Gastrocnemius medialis (tissue), 4 donors: ENCODE measurements at regions not wholly inside any gene's neighbourhood (a gene's known extent, or its start where the extent isn't known, plus 50 kb on each side); places are given as distances from the start of the nearest gene placed in this dataset.

Source experiments
- ATAC-seq, 2 donors: fragments of 150-250 bp; one replicate each; pipeline ENCODE4 v1.9.1; 2016
- DNase-seq, 2 donors: peaks; one replicate each; pipeline ENCODE4 v3.0.0-alpha.2; 2019
- H3K27ac ChIP-seq, 4 donors: fragments of 200-600 bp; sonication (generic); 1 replicate in 1 of 4; 2 replicates in 3 of 4; pipeline ENCODE4 v1.5.1; 2016 to 2018; ENCODE audit warnings: mild to moderate bottlenecking in 2 of 4, moderate library complexity in 1 of 4
- H3K27me3 ChIP-seq, 3 donors: fragments of 200-600 bp; sonication (generic) in 2 of 3; 1 replicate in 1 of 3; 2 replicates in 2 of 3; pipeline versions ENCODE4 v1.5.1 to v1.6.0; 2016 to 2019; ENCODE audit warnings: mild to moderate bottlenecking in 1 of 3, moderate library complexity in 1 of 3
- H3K36me3 ChIP-seq, 2 donors: fragments of 200-600 bp; sonication (generic) in 1 of 2; one replicate each; pipeline ENCODE4 v1.5.1; 2017 to 2018
- H3K4me1 ChIP-seq, 2 donors: fragments of 200-600 bp; sonication (generic) in 1 of 2; one replicate each; pipeline ENCODE4 v1.5.1; 2016 to 2017; ENCODE audit warnings: mild to moderate bottlenecking in 2 of 2
- H3K4me3 ChIP-seq, 4 donors: fragments of 200-600 bp; sonication (generic) in 3 of 4; 1 replicate in 1 of 4; 2 replicates in 3 of 4; pipeline ENCODE4 v1.5.1; 2016 to 2019; ENCODE audit warnings: mild to moderate bottlenecking in 2 of 4
- H3K9me3 ChIP-seq, 3 donors: fragments of 200-600 bp; sonication (generic) in 2 of 3; 1 replicate in 1 of 3; 2 replicates in 2 of 3; pipeline ENCODE4 v1.5.1; 2016 to 2019
- CTCF ChIP-seq, 5 experiments: fragments of 450-650 bp in 3 of 5; fragments of 200-600 bp in 2 of 5; sonication (generic) in 2 of 5; IDR thresholded peaks in 4 of 5; conservative IDR thresholded peaks in 1 of 5; 1 replicate in 4 of 5; 2 replicates in 1 of 5; pipeline ENCODE4 v1.5.1; 2016 to 2019; ENCODE audit warnings: antibody characterized with exemption in 5 of 5, mild to moderate bottlenecking in 3 of 5, moderate library complexity in 3 of 5
- POLR2A ChIP-seq, 2 donors: fragments of 450-650 bp; IDR thresholded peaks; one replicate each; pipeline ENCODE4 v1.6.1; 2017; ENCODE audit warnings: antibody characterized with exemption in 2 of 2, mild to moderate bottlenecking in 2 of 2, moderate library complexity in 2 of 2
- in situ Hi-C, 4 donors: fragments of 200-750 bp; cut with MboI; loops; one replicate each; pipeline versions ENCODE4 v1.15.0 to v1.8.0; 2017; ENCODE audit warnings: low sequenced_read_pairs in 4 of 4
- intact Hi-C: fragments of 100-400 bp; cut with DNase I; formaldehyde crosslinking; loops from one replicate; pipeline ENCODE4 v1.15.1; 2023; ENCODE audit warnings: low total_unique reads

DNA sequence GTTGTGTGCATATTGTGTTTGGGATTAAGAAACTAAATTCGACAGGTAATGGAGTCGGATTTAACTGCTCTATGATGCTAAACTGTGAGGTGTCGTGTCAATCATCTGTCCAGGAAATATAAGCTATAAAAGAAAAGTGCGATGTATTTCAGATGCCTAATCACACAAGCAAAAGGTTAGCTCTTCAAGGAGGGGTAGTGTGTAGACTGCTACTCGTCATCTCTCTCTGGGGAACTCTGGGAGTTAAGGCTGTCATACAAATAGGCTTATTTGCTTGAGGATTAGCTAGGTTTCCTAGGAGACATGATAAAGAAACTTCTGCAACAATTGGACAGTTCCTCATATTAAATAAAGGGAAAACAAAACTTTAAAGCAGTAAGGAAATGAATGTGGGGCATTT, 462.1 kb downstream of the OLFM4 start:
- DNase-seq = no peak
- ATAC-seq = no peak
- no peaks in the 10 kb centered on the region for H3K4me1 ChIP-seq
- intact Hi-C loops (no loop called here), in situ Hi-C loops (no loop called here)
- no peak overlapping the region for H3K4me3 ChIP-seq
- no peak overlapping the region for H3K27ac ChIP-seq
- no peaks in the 10 kb centered on the region for H3K9me3 ChIP-seq
- no peak for TF ChIP-seq POLR2A (IDR thresholded peaks at IDR 0.05)
- no peak for TF ChIP-seq CTCF (IDR thresholded peaks at IDR 0.05 in 4 of 5, conservative IDR thresholded peaks at IDR 0.05 in 1 of 5)
- H3K27me3 ChIP-seq = no peaks in the 10 kb centered on the region
- no peaks in the 10 kb centered on the region for H3K36me3 ChIP-seq

- intact Hi-C loops (no loop called here), in situ Hi-C loops (no loop called here)
- no peak overlapping the region for H3K4me3 ChIP-seq
- H3K27ac ChIP-seq = no peak overlapping the region
- H3K27me3 ChIP-seq = no peaks in the 10 kb centered on the region
- no peaks in the 10 kb centered on the region for H3K9me3 ChIP-seq
- H3K36me3 ChIP-seq = no peaks in the 10 kb centered on the region
- DNase-seq (no peak), ATAC-seq (no peak)
- no peak for TF ChIP-seq CTCF (IDR thresholded peaks at IDR 0.05 in 4 of 5, conservative IDR thresholded peaks at IDR 0.05 in 1 of 5)
- no peak for TF ChIP-seq POLR2A (IDR thresholded peaks at IDR 0.05)
- H3K4me1 ChIP-seq = no peaks in the 10 kb centered on the region
Observed at GRCh38 chr13:53494406-53494805, 465.8 kb downstream of the OLFM4 start.

GRCh38 chr13:53499576-53500133, 471.0 kb downstream of the OLFM4 start:
- in situ Hi-C loops (no loop called here), intact Hi-C loops (no loop called here)
- DNase-seq = no peak
- Histone ChIP-seq H3K27ac (no peak overlapping the region), H3K4me1 (no peaks in the 10 kb centered on the region), H3K9me3 (no peaks in the 10 kb centered on the region), H3K36me3 (no peaks in the 10 kb centered on the region), H3K27me3 (no peaks in the 10 kb centered on the region), H3K4me3 (no peak overlapping the region)
- no peak for TF ChIP-seq POLR2A (IDR thresholded peaks at IDR 0.05)
- TF ChIP-seq CTCF (IDR thresholded peaks at IDR 0.05 in 4 of 5, conservative IDR thresholded peaks at IDR 0.05 in 1 of 5) = no peak
- no peak for ATAC-seq

DNA sequence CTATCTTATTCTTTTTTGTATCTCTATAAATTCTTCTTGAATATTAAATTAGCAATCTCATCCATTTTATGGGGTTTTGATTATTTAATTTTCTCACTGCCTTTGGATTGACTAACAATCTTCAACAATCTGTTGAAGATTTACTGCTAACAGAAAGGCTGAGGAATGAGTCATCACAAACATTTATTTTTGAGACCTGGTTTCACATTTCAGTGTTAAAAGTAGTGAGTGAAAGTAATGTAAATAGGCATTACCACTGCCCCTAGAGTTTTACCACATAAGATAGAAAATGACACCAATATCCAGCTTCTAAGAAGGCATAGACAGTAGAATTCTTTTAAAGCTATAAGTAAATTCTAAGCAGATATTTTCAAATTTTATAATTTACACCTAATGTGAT, 472.8 kb downstream of the OLFM4 start:
- Histone ChIP-seq H3K4me1 (no peaks in the 10 kb centered on the region), H3K27me3 (no peaks in the 10 kb centered on the region), H3K36me3 (no peaks in the 10 kb centered on the region), H3K27ac (no peak overlapping the region), H3K4me3 (no peak overlapping the region), H3K9me3 (no peaks in the 10 kb centered on the region)
- TF ChIP-seq POLR2A (IDR thresholded peaks at IDR 0.05) (no peak), CTCF (IDR thresholded peaks at IDR 0.05 in 4 of 5, conservative IDR thresholded peaks at IDR 0.05 in 1 of 5) (no peak)
- DNase-seq (no peak), ATAC-seq (no peak)
- in situ Hi-C loops = no loop called here
- intact Hi-C loops = no loop called here

GRCh38 chr13:53507741-53508140, 479.1 kb downstream of the OLFM4 start:
- H3K36me3 ChIP-seq = no peaks in the 10 kb centered on the region
- no peak for ATAC-seq
- in situ Hi-C loops (no loop called here), intact Hi-C loops (no loop called here)
- H3K9me3 ChIP-seq = no peaks in the 10 kb centered on the region
- H3K27ac ChIP-seq = no peak overlapping the region
- no peaks in the 10 kb centered on the region for H3K4me1 ChIP-seq
- TF ChIP-seq CTCF (IDR thresholded peaks at IDR 0.05 in 4 of 5, conservative IDR thresholded peaks at IDR 0.05 in 1 of 5) (no peak), POLR2A (IDR thresholded peaks at IDR 0.05) (no peak)
- no peak overlapping the region for H3K4me3 ChIP-seq
- no peak for DNase-seq
- H3K27me3 ChIP-seq = no peaks in the 10 kb centered on the region
